Karpas-422 (cell line): ENCODE measurements at regions not wholly inside any gene's neighbourhood (a gene's known extent, or its start where the extent isn't known, plus 50 kb on each side); places are given as distances from the start of the nearest gene placed in this dataset.

Experiments used
- DNase-seq: peaks from one replicate; pipeline ENCODE4 v3.0.0-alpha.2; 2015
- H2AFZ ChIP-seq: fragments of 200-600 bp; sonication (generic); 2 replicates; pipeline ENCODE4 v1.6.1; 2014; ENCODE audit warnings: antibody characterized with exemption, low read length, mixed read lengths
- H3K27ac ChIP-seq: fragments of 200-600 bp; sonication (generic); 2 replicates; pipeline ENCODE4 v1.5.1; 2014; ENCODE audit warnings: mild to moderate bottlenecking, low read length, moderate library complexity
- H3K27me3 ChIP-seq: fragments of 200-600 bp; sonication (generic); 2 replicates; pipeline ENCODE4 v1.6.1; 2014; ENCODE audit warnings: low read length, mixed read lengths
- H3K36me3 ChIP-seq: fragments of 200-600 bp; sonication (generic); 2 replicates; pipeline ENCODE4 v1.6.1; 2014; ENCODE audit warnings: low read length, mixed read lengths; ENCODE audit not compliant: insufficient read depth
- H3K4me1 ChIP-seq: fragments of 200-600 bp; sonication (generic); 2 replicates; pipeline ENCODE4 v1.6.1; 2014; ENCODE audit warnings: mild to moderate bottlenecking, low read length, mixed read lengths
- H3K4me2 ChIP-seq: fragments of 200-600 bp; sonication (generic); 2 replicates; pipeline ENCODE4 v1.6.1; 2014; ENCODE audit warnings: low read length, low read depth, mild to moderate bottlenecking; ENCODE audit not compliant: poor library complexity, severe bottlenecking
- H3K4me3 ChIP-seq: fragments of 200-600 bp; sonication (generic); 2 replicates; pipeline ENCODE4 v1.5.1; 2014; ENCODE audit warnings: mild to moderate bottlenecking, antibody characterized with exemption, low read length, mixed read lengths
- H3K79me2 ChIP-seq: fragments of 200-600 bp; sonication (generic); 2 replicates; pipeline ENCODE4 v1.6.1; 2014; ENCODE audit warnings: mild to moderate bottlenecking, low read length, mixed read lengths
- H3K9ac ChIP-seq: fragments of 200-600 bp; sonication (generic); 2 replicates; pipeline ENCODE4 v1.6.0; 2014; ENCODE audit warnings: low read length
- H3K9me2 ChIP-seq: fragments of 200-600 bp; sonication (generic), shearing (Covaris generic); replicated peaks from 2 replicates; pipeline ENCODE4 v1.6.0; 2014; ENCODE audit warnings: mild to moderate bottlenecking, low read length, moderate library complexity; ENCODE audit not compliant: insufficient read depth
- H3K9me3 ChIP-seq: fragments of 300-700, 200-600 bp; sonication (generic); 2 replicates; pipeline ENCODE4 v1.6.1; 2014; ENCODE audit warnings: low read length, mixed read lengths
- H4K20me1 ChIP-seq: fragments of 200-600 bp; sonication (generic); 2 replicates; pipeline ENCODE4 v1.6.1; 2014; ENCODE audit warnings: mild to moderate bottlenecking, antibody characterized with exemption, low read length, low read depth; ENCODE audit not compliant: insufficient read depth

GRCh38 chr2:106582148-106583143 is 95.3 kb downstream of the CD8B2 start:
- peak overlapping the region; percentile 11; the same call in 1 of the 2 replicates for H3K9ac ChIP-seq
- no peak overlapping the region for H2AFZ ChIP-seq

GRCh38 chr2:106584304-106584954 is 97.3 kb downstream of the CD8B2 start:
- Histone ChIP-seq H3K9ac (no peak overlapping the region), H2AFZ (no peak overlapping the region), H3K9me2 (no peaks in the 10 kb centered on the region), H3K36me3 (no peaks in the 10 kb centered on the region), H3K9me3 (no peaks in the 10 kb centered on the region), H3K4me2 (no peak overlapping the region), H3K27ac (no peak overlapping the region), H3K4me1 (peaks cover 5% of the 10 kb centered on the region; the same call in 1 of the 2 replicates), H4K20me1 (no peaks in the 10 kb centered on the region), H3K27me3 (no peaks in the 10 kb centered on the region), H3K79me2 (no peaks in the 10 kb centered on the region), H3K4me3 (no peak overlapping the region)
- DNase-seq: no peak

More at GRCh38 chr2:106582148-106583143, 95.3 kb downstream of the CD8B2 start:
- Histone ChIP-seq H4K20me1 (no peaks in the 10 kb centered on the region), H3K9me3 (no peaks in the 10 kb centered on the region), H3K4me2 (peak overlapping the region; percentile 57), H3K27ac (no peak overlapping the region), H3K9me2 (no peaks in the 10 kb centered on the region), H3K4me1 (peaks cover 5% of the 10 kb centered on the region; the same call in 1 of the 2 replicates), H3K36me3 (no peaks in the 10 kb centered on the region), H3K27me3 (no peaks in the 10 kb centered on the region), H3K4me3 (peak overlapping the region; percentile 46; the same call in 1 of the 2 replicates), H3K79me2 (no peaks in the 10 kb centered on the region)
- DNase-seq: peak; percentile 81

- DNase-seq: peak; percentile 52
- no peak overlapping the region for H3K27ac ChIP-seq
- H4K20me1 ChIP-seq: no peaks in the 10 kb centered on the region
- H3K27me3 ChIP-seq: no peaks in the 10 kb centered on the region
- H3K9ac ChIP-seq: no peak overlapping the region
- no peaks in the 10 kb centered on the region for H3K9me2 ChIP-seq
- no peaks in the 10 kb centered on the region for H3K36me3 ChIP-seq
- no peak overlapping the region for H3K4me3 ChIP-seq
- H3K79me2 ChIP-seq: no peaks in the 10 kb centered on the region
- no peaks in the 10 kb centered on the region for H3K4me1 ChIP-seq
- no peak overlapping the region for H3K4me2 ChIP-seq
- H2AFZ ChIP-seq: no peak overlapping the region
- no peaks in the 10 kb centered on the region for H3K9me3 ChIP-seq
Observed at GRCh38 chr2:106596844-106597243, 109.7 kb downstream of the CD8B2 start.

- H3K9me3 ChIP-seq: no peaks in the 10 kb centered on the region
- H4K20me1 ChIP-seq: no peaks in the 10 kb centered on the region
- no peak overlapping the region for H3K4me3 ChIP-seq
- no peak overlapping the region for H2AFZ ChIP-seq
- no peaks in the 10 kb centered on the region for H3K4me1 ChIP-seq
- no peak for DNase-seq
- no peaks in the 10 kb centered on the region for H3K27me3 ChIP-seq
- no peaks in the 10 kb centered on the region for H3K79me2 ChIP-seq
- H3K9me2 ChIP-seq: no peaks in the 10 kb centered on the region
- H3K9ac ChIP-seq: no peak overlapping the region
- H3K4me2 ChIP-seq: no peak overlapping the region
- no peaks in the 10 kb centered on the region for H3K36me3 ChIP-seq
- no peak overlapping the region for H3K27ac ChIP-seq
Observed at GRCh38 chr2:106599540-106599939, 112.4 kb downstream of the CD8B2 start.

GRCh38 chr2:106602042-106602441 is 114.9 kb downstream of the CD8B2 start:
- Histone ChIP-seq H3K4me2 (no peak overlapping the region), H2AFZ (no peak overlapping the region), H3K9ac (no peak overlapping the region), H3K9me2 (no peaks in the 10 kb centered on the region), H3K9me3 (no peaks in the 10 kb centered on the region), H3K36me3 (no peaks in the 10 kb centered on the region), H3K4me1 (no peaks in the 10 kb centered on the region), H3K79me2 (no peaks in the 10 kb centered on the region), H4K20me1 (no peaks in the 10 kb centered on the region), H3K4me3 (no peak overlapping the region), H3K27me3 (no peaks in the 10 kb centered on the region), H3K27ac (no peak overlapping the region)
- DNase-seq: no peak

- Histone ChIP-seq H3K4me1 (no peaks in the 10 kb centered on the region), H3K9me2 (no peaks in the 10 kb centered on the region)
Observed at GRCh38 chr2:106606652-106607051, 119.5 kb downstream of the CD8B2 start.

GRCh38 chr2:106607371-106607770 is 120.2 kb downstream of the CD8B2 start:
- Histone ChIP-seq H3K79me2 (no peaks in the 10 kb centered on the region), H3K27ac (no peak overlapping the region), H3K36me3 (no peaks in the 10 kb centered on the region)

More at GRCh38 chr2:106606652-106607051, 119.5 kb downstream of the CD8B2 start:
- Histone ChIP-seq H3K9ac (no peak overlapping the region), H2AFZ (no peak overlapping the region), H4K20me1 (no peaks in the 10 kb centered on the region), H3K4me2 (no peak overlapping the region), H3K36me3 (no peaks in the 10 kb centered on the region), H3K9me3 (no peaks in the 10 kb centered on the region), H3K27ac (no peak overlapping the region), H3K79me2 (no peaks in the 10 kb centered on the region), H3K4me3 (no peak overlapping the region), H3K27me3 (no peaks in the 10 kb centered on the region)
- no peak for DNase-seq

GRCh38 chr2:106609780-106610179 is 122.6 kb downstream of the CD8B2 start:
- no peaks in the 10 kb centered on the region for H3K36me3 ChIP-seq
- no peaks in the 10 kb centered on the region for H3K4me1 ChIP-seq
- H3K27ac ChIP-seq: no peak overlapping the region
- no peaks in the 10 kb centered on the region for H3K27me3 ChIP-seq
- H4K20me1 ChIP-seq: no peaks in the 10 kb centered on the region
- H3K4me2 ChIP-seq: no peak overlapping the region
- no peaks in the 10 kb centered on the region; the same call in 1 of the 2 replicates for H3K9me3 ChIP-seq
- H3K9ac ChIP-seq: no peak overlapping the region
- H2AFZ ChIP-seq: no peak overlapping the region
- no peaks in the 10 kb centered on the region for H3K79me2 ChIP-seq
- no peaks in the 10 kb centered on the region for H3K9me2 ChIP-seq
- H3K4me3 ChIP-seq: no peak overlapping the region
- no peak for DNase-seq

More at GRCh38 chr2:106607371-106607770, 120.2 kb downstream of the CD8B2 start:
- H3K9ac ChIP-seq: no peak overlapping the region
- no peaks in the 10 kb centered on the region for H3K4me1 ChIP-seq
- no peaks in the 10 kb centered on the region for H3K27me3 ChIP-seq
- no peak for DNase-seq
- no peaks in the 10 kb centered on the region for H3K9me2 ChIP-seq
- H4K20me1 ChIP-seq: no peaks in the 10 kb centered on the region
- no peak overlapping the region for H3K4me2 ChIP-seq
- H2AFZ ChIP-seq: no peak overlapping the region
- no peak overlapping the region for H3K4me3 ChIP-seq
- H3K9me3 ChIP-seq: no peaks in the 10 kb centered on the region; the same call in 1 of the 2 replicates
